SK-N-SH (cell line): ENCODE measurements at regions not wholly inside any gene's neighbourhood (a gene's known extent, or its start where the extent isn't known, plus 50 kb on each side); places are given as distances from the start of the nearest gene placed in this dataset.

Experiments used
- CTCF ChIA-PET: fragments of 300-600, 350-600 bp; formaldehyde crosslinking; extraction: SDS; loops from one replicate; lab custom pipeline; 2021; lab: Yijun Ruan, JAX
- POLR2A ChIA-PET: fragments of 350-600 bp; sonication (Branson Sonifier 250); formaldehyde crosslinking; extraction: SDS; loops from one replicate; lab custom pipeline; 2020; ENCODE audit warnings: antibody characterized with exemption, inconsistent platforms; lab: Yijun Ruan, JAX
- DNase-seq: peaks from one replicate; pipeline ENCODE4 v3.0.0; 2012
- H2AFZ ChIP-seq: fragments of 200-600 bp; sonication (generic); 2 replicates; pipeline ENCODE4 v1.8.1; 2016; ENCODE audit warnings: antibody characterized with exemption, mild to moderate bottlenecking, low read depth
- H3F3A ChIP-seq: fragments of 200-600 bp; sonication (generic); replicated peaks from 2 replicates; pipeline ENCODE3; 2016; ENCODE audit warnings: antibody characterized with exemption, mild to moderate bottlenecking; ENCODE audit not compliant: insufficient read depth
- H3K27ac ChIP-seq, 2 experiments: fragments of 200-500 bp in 1 of 2; fragments of 200-600 bp in 1 of 2; sonication (Bioruptor generic) in 1 of 2; sonication (generic), shearing (Covaris generic) in 1 of 2; 2 replicates each; pipeline versions ENCODE4 v1.5.1 to v1.6.1; 2014 to 2016; ENCODE audit warnings: low read depth in 2 of 2, inconsistent platforms in 1 of 2, low read length in 1 of 2, mild to moderate bottlenecking in 1 of 2, mixed read lengths in 1 of 2
- H3K27me3 ChIP-seq: fragments of 200-600 bp; sonication (generic), shearing (Covaris generic); 2 replicates; pipeline ENCODE4 v1.6.1; 2016; ENCODE audit warnings: mixed run types; ENCODE audit not compliant: insufficient read depth
- H3K36me3 ChIP-seq, 2 experiments: fragments of 200-500 bp in 1 of 2; fragments of 200-600 bp in 1 of 2; sonication (Bioruptor generic) in 1 of 2; sonication (generic) in 1 of 2; replicated peaks in 1 of 2; 2 replicates each; pipeline versions ENCODE3 to v1.5.1; 2014 to 2016; ENCODE audit warnings: low read length in 1 of 2, mild to moderate bottlenecking in 1 of 2; ENCODE audit not compliant: insufficient read depth in 2 of 2, control insufficient read depth in 1 of 2
- H3K4me1 ChIP-seq, 2 experiments: fragments of 200-500 bp in 1 of 2; fragments of 200-600 bp in 1 of 2; sonication (Bioruptor generic) in 1 of 2; sonication (generic), shearing (Covaris generic) in 1 of 2; 2 replicates each; pipeline versions ENCODE4 v1.5.1 to v1.6.1; 2014 to 2016; ENCODE audit warnings: low read depth in 1 of 2, low read length in 1 of 2, mixed run types in 1 of 2; ENCODE audit not compliant: insufficient read depth in 2 of 2, control insufficient read depth in 1 of 2
- H3K4me2 ChIP-seq: fragments of 200-600 bp; sonication (generic), shearing (Covaris generic); 2 replicates; pipeline ENCODE4 v1.6.1; 2017; ENCODE audit warnings: mixed run types
- H3K4me3 ChIP-seq, 2 experiments: fragments of 200-500 bp in 1 of 2; fragments of 200-600 bp in 1 of 2; sonication (Bioruptor generic) in 1 of 2; sonication (generic), shearing (Covaris generic) in 1 of 2; 2 replicates each; pipeline versions ENCODE4 v1.5.1 to v1.8.1; 2014 to 2016; ENCODE audit warnings: low read depth in 2 of 2, inconsistent platforms in 1 of 2, low read length in 1 of 2, mild to moderate bottlenecking in 1 of 2, mixed read lengths in 1 of 2, moderate library complexity in 1 of 2
- H3K79me2 ChIP-seq: fragments of 200-600 bp; sonication (generic); 2 replicates; pipeline ENCODE4 v1.8.1; 2017; ENCODE audit warnings: mild to moderate bottlenecking; ENCODE audit not compliant: insufficient read depth
- H3K9ac ChIP-seq: fragments of 200-600 bp; sonication (generic); 2 replicates; pipeline ENCODE4 v1.6.1; 2017; ENCODE audit warnings: mixed run types
- H3K9me2 ChIP-seq: fragments of 200-600 bp; sonication (generic); 2 replicates; pipeline ENCODE4 v1.6.1; 2017; ENCODE audit warnings: mixed run types
- H3K9me3 ChIP-seq: fragments of 200-600 bp; sonication (generic); 2 replicates; pipeline ENCODE4 v1.6.1; 2017; ENCODE audit warnings: mixed run types, mild to moderate bottlenecking, moderate library complexity
- H4K20me1 ChIP-seq: fragments of 200-600 bp; sonication (generic); 2 replicates; pipeline ENCODE4 v1.6.1; 2017; ENCODE audit warnings: mild to moderate bottlenecking, mixed run types; ENCODE audit not compliant: insufficient read depth
- CTCF ChIP-seq: fragments of 200-600 bp; sonication (generic); IDR thresholded peaks from 2 replicates; pipeline ENCODE4 v1.6.1; 2017; ENCODE audit warnings: antibody characterized with exemption, mild to moderate bottlenecking, moderate library complexity
- EP300 ChIP-seq, 2 experiments: IDR thresholded peaks; 2 replicates each; pipeline versions ENCODE4 v1.4.0 to v1.6.1; 2012; ENCODE audit warnings: borderline replicate concordance in 1 of 2, low read depth in 1 of 2, low read length in 1 of 2
- FOXJ3 ChIP-seq: sonication (generic); formaldehyde crosslinking; IDR thresholded peaks from 2 replicates; pipeline ENCODE4 v1.5.1; 2020; ENCODE audit warnings: mild to moderate bottlenecking, missing genetic modification reagents
- GABPA ChIP-seq: IDR thresholded peaks from 2 replicates; pipeline ENCODE4 v1.4.0; 2012; ENCODE audit warnings: low read depth, mild to moderate bottlenecking
- GATA2 ChIP-seq: sonication (generic); formaldehyde crosslinking; IDR thresholded peaks from 2 replicates; pipeline ENCODE4 v1.5.0; 2020; ENCODE audit warnings: mild to moderate bottlenecking, missing genetic modification reagents
- JUND ChIP-seq: IDR thresholded peaks from 2 replicates; pipeline ENCODE4 v1.4.0; 2012
- MAX ChIP-seq: IDR thresholded peaks from 2 replicates; pipeline ENCODE4 v1.4.0; 2012; ENCODE audit warnings: low read depth
- MEF2A ChIP-seq: IDR thresholded peaks from 2 replicates; pipeline ENCODE4 v1.4.0; 2012; ENCODE audit warnings: low read depth, borderline replicate concordance
- PBX3 ChIP-seq: IDR thresholded peaks from 2 replicates; pipeline ENCODE4; 2012
- RCOR1 ChIP-seq: fragments of 150-350 bp; IDR thresholded peaks from 2 replicates; pipeline ENCODE4 v1.6.1; 2017; ENCODE audit warnings: antibody characterized with exemption, low read length
- RXRA ChIP-seq: IDR thresholded peaks from 2 replicates; pipeline ENCODE4 v1.4.0; 2012; ENCODE audit warnings: low read depth, mild to moderate bottlenecking, borderline replicate concordance
- SIN3A ChIP-seq: IDR thresholded peaks from 2 replicates; pipeline ENCODE4 v1.6.1; 2012; ENCODE audit warnings: low read depth, mild to moderate bottlenecking, low read length, moderate library complexity, borderline replicate concordance
- TCF12 ChIP-seq: IDR thresholded peaks from 2 replicates; pipeline ENCODE4 v1.4.0; 2012
- TEAD4 ChIP-seq: IDR thresholded peaks from 2 replicates; pipeline ENCODE4 v1.4.0; 2012; ENCODE audit warnings: mild to moderate bottlenecking, borderline replicate concordance; ENCODE audit not compliant: insufficient read depth
- USF1 ChIP-seq: IDR thresholded peaks from 2 replicates; pipeline ENCODE4 v1.4.0; 2012; ENCODE audit warnings: low read depth, borderline replicate concordance
- WGBS: methylation state at CpG from one replicate; pipeline ENCODE4 v1.1.6; 2017; ENCODE audit warnings: low lambda C conversion rate; 5-methylcytosine and 5-hydroxymethylcytosine counted together

- no peak for TF ChIP-seq GATA2
- TF ChIP-seq, all 33 proteins: peak for 0
Observed at GRCh38 chr3:98990657-98991056, 89.2 kb upstream of the DCBLD2 start (continued).

- Histone ChIP-seq H2AFZ (no peak overlapping the region), H3K4me3 (no peak overlapping the region), H3K4me2 (peak overlapping the region; percentile 70), H3F3A (peaks cover 55% of the 10 kb centered on the region), H3K27ac (peak overlapping the region; percentile 69 to 94; a peak in 3 of 4 replicates), H3K9ac (peak overlapping the region; percentile 22; the same call in 1 of the 2 replicates), H3K4me1 (peaks cover 11 to 27% of the 10 kb centered on the region in 2 experiments), H4K20me1 (no peaks in the 10 kb centered on the region), H3K36me3 (peaks cover 0 to 17% of the 10 kb centered on the region in 2 experiments), H3K9me2 (no peaks in the 10 kb centered on the region), H3K79me2 (peaks cover 48% of the 10 kb centered on the region), H3K9me3 (no peaks in the 10 kb centered on the region), H3K27me3 (no peaks in the 10 kb centered on the region)
- WGBS = 31% methylated on average over 1 of the region's 1 CpG
- POLR2A ChIA-PET = no interaction called here
- CTCF ChIA-PET = interaction anchor here (0.7 to 5.2 kb wide), 3 partner anchors 18 to 384 kb away, joined by 3 to 54 read pairs (median 6); no protein-coding TSS in a partner anchor
- TF ChIP-seq TCF12 (peak; percentile 78), RXRA (peak; percentile 81; the same call in 1 of the 2 replicates), GATA2 (no peak), PBX3 (peak; percentile 56), TEAD4 (0 out of 2 replicates have a peak, but pooled peaks have one; percentile 22), MAX (peak; percentile 37; the same call in 1 of the 2 replicates), FOXJ3 (CRISPR knock-in tag) (no peak), CTCF (no peak), GABPA (no peak), EP300 (IDR thresholded peaks at IDR 0.05; ENCODE audit: borderline replicate concordance in 1 of 2, low read depth in 1 of 2, low read length in 1 of 2) (peak; percentile 20 to 39; a peak in 2 of 4 replicates), MEF2A (peak; percentile 45; the same call in 1 of the 2 replicates), RCOR1 (peak; percentile 63), JUND (peak; percentile 56), USF1 (peak; percentile 61; the same call in 1 of the 2 replicates), SIN3A (0 out of 2 replicates have a peak, but pooled peaks have one; percentile 34)
- DNase-seq = no peak
Observed at GRCh38 chr3:98986073-98986472, 84.6 kb upstream of the DCBLD2 start.
